HG03066 (cell line): ENCODE measurements at regions not wholly inside any gene's neighbourhood (a gene's known extent, or its start where the extent isn't known, plus 50 kb on each side); places are given as distances from the start of the nearest gene placed in this dataset.
"Not testable (repeated sequence)": the region's sequence is repeated elsewhere in the genome, so short reads cannot be mapped to it uniquely, and the experiment has no call there.

Source experiments
- ATAC-seq: cut with Tn5 transposase; IDR thresholded peaks from one replicate; pipeline ENCODE4 v1.9.1; 2021; ENCODE audit warnings: low read depth; ENCODE audit not compliant: unreplicated experiment

GRCh38 chr16:72729552-72729951 lies 318.4 kb downstream of the ZFHX3 start:
- ATAC-seq = not testable (repeated sequence)

- ATAC-seq = no peak
These were observed 319.4 kb downstream of the ZFHX3 start for GRCh38 chr16:72728516-72728915.

- no peak for ATAC-seq
These were observed 320.4 kb downstream of the ZFHX3 start for GRCh38 chr16:72727565-72727964.

GRCh38 chr16:72725643-72726042 lies 322.3 kb downstream of the ZFHX3 start:
- no peak for ATAC-seq

GRCh38 chr16:72723781-72724180 lies 324.1 kb downstream of the ZFHX3 start:
- ATAC-seq = no peak

- ATAC-seq = no peak
These were observed 325.4 kb downstream of the ZFHX3 start for GRCh38 chr16:72722552-72722951.

- no peak for ATAC-seq
These were observed 325.9 kb downstream of the ZFHX3 start for GRCh38 chr16:72721981-72722380.

GRCh38 chr16:72715267-72715666 lies 332.7 kb downstream of the ZFHX3 start:
- ATAC-seq = no peak

- no peak for ATAC-seq
These were observed 336.1 kb downstream of the ZFHX3 start for GRCh38 chr16:72711823-72712222.

GRCh38 chr16:72705801-72706200 lies 342.1 kb downstream of the ZFHX3 start:
- no peak for ATAC-seq

GRCh38 chr16:72704746-72705372 lies 343.1 kb downstream of the ZFHX3 start:
- ATAC-seq = no peak

- ATAC-seq = no peak
These were observed 358.1 kb downstream of the ZFHX3 start for GRCh38 chr16:72689851-72690250.

- ATAC-seq = no peak
These were observed 367.2 kb downstream of the ZFHX3 start for GRCh38 chr16:72680732-72681131.

- no peak for ATAC-seq
These were observed 368.1 kb downstream of the ZFHX3 start for GRCh38 chr16:72679856-72680255.

- no peak for ATAC-seq
These were observed 370.1 kb downstream of the ZFHX3 start for GRCh38 chr16:72677662-72678447.

GRCh38 chr16:72673118-72673517 lies 374.8 kb downstream of the ZFHX3 start:
- ATAC-seq = no peak

- no peak for ATAC-seq
These were observed 381.7 kb downstream of the ZFHX3 start for GRCh38 chr16:72666267-72666666.

GRCh38 chr16:72665701-72666100 lies 382.2 kb downstream of the ZFHX3 start:
- no peak for ATAC-seq

GRCh38 chr16:72664509-72665408 lies 383.2 kb downstream of the ZFHX3 start:
- ATAC-seq = peak; percentile 99

- ATAC-seq = no peak
These were observed 383.8 kb downstream of the ZFHX3 start for GRCh38 chr16:72664056-72664508.
